B cell (primary cell): ENCODE measurements at regions not wholly inside any gene's neighbourhood (a gene's known extent, or its start where the extent isn't known, plus 50 kb on each side); places are given as distances from the start of the nearest gene placed in this dataset.

Source experiments
- ATAC-seq: fragments of 200-7000 bp; cut with Tn5 transposase; one replicate; pipeline ENCODE4 v1.10.0; 2021; ENCODE audit warnings: low read depth, mild to moderate bottlenecking, moderate number of reproducible peaks, moderate library complexity
- CTCF ChIA-PET: fragments of 350-600 bp; sonication (Branson Sonifier 250); formaldehyde crosslinking; loops from one replicate; lab custom pipeline; 2021; ENCODE audit warnings: antibody characterized with exemption, inconsistent platforms; lab: Charles Lee
- POLR2A ChIA-PET: fragments of 350-600 bp; sonication (Branson Sonifier 250); formaldehyde crosslinking; loops from one replicate; lab custom pipeline; 2021; ENCODE audit warnings: antibody characterized with exemption; lab: Charles Lee
- DNase-seq: peaks from one replicate; pipeline ENCODE4 v3.0.0; 2013
- H2AFZ ChIP-seq: 2 replicates; pipeline ENCODE4 v1.6.1; 2012; ENCODE audit warnings: mild to moderate bottlenecking, low read depth, low read length; ENCODE audit not compliant: insufficient read depth, poor library complexity, severe bottlenecking
- H3K27ac ChIP-seq, 2 donors: 1 replicate in 1 of 2; 2 replicates in 1 of 2; pipeline ENCODE4 v1.5.1; 2012 to 2013; ENCODE audit warnings: low read length in 2 of 2, mild to moderate bottlenecking in 2 of 2, moderate library complexity in 1 of 2
- H3K27me3 ChIP-seq, 4 experiments: fragments of 200-600 bp in 1 of 4; sonication (generic) in 1 of 4; replicated peaks in 1 of 4; 1 replicate in 2 of 4; 2 replicates in 2 of 4; pipeline versions ENCODE4 v1.6.1 to v1.7.0; 2013 to 2016; ENCODE audit warnings: low read length in 3 of 4, mild to moderate bottlenecking in 2 of 4, mixed read lengths in 1 of 4, moderate library complexity in 1 of 4; ENCODE audit not compliant: insufficient read depth in 4 of 4, control insufficient read depth in 3 of 4; ENCODE audit errors: control extremely low read depth in 1 of 4
- H3K36me3 ChIP-seq, 2 experiments: replicated peaks in 1 of 2; 1 replicate in 1 of 2; 2 replicates in 1 of 2; pipeline versions ENCODE4 v1.6.1 to v1.7.1; 2013; ENCODE audit warnings: low read length in 1 of 2; ENCODE audit not compliant: insufficient read depth in 2 of 2, control insufficient read depth in 1 of 2; ENCODE audit errors: control extremely low read depth in 1 of 2, extremely low read depth in 1 of 2
- H3K4me1 ChIP-seq, 2 donors: fragments of 200-600 bp in 1 of 2; sonication (generic) in 1 of 2; 1 replicate in 1 of 2; 2 replicates in 1 of 2; pipeline versions ENCODE4 v1.5.1 to v1.6.1; 2013 to 2017; ENCODE audit warnings: low read length in 2 of 2; ENCODE audit not compliant: control insufficient read depth in 2 of 2, insufficient read depth in 2 of 2
- H3K4me2 ChIP-seq: replicated peaks from 2 replicates; pipeline ENCODE3; 2012; ENCODE audit warnings: mild to moderate bottlenecking, low read depth, low read length; ENCODE audit not compliant: poor library complexity, severe bottlenecking
- H3K4me3 ChIP-seq, 5 experiments: fragments of 200-600 bp in 1 of 5; sonication (generic) in 1 of 5; 1 replicate in 3 of 5; 2 replicates in 2 of 5; pipeline versions ENCODE4 v1.5.1 to v1.7.0; 2011 to 2016; ENCODE audit warnings: low read length in 4 of 5, mild to moderate bottlenecking in 4 of 5, low read depth in 2 of 5, control low read depth in 1 of 5, moderate library complexity in 1 of 5; ENCODE audit not compliant: insufficient read depth in 1 of 5; ENCODE audit errors: control extremely low read depth in 1 of 5, extremely low read depth in 1 of 5
- H3K79me2 ChIP-seq: fragments of 200-600 bp; sonication (generic); one replicate; pipeline ENCODE4 v1.6.0; 2016; ENCODE audit warnings: low read length; ENCODE audit not compliant: control insufficient read depth, insufficient read depth
- H3K9ac ChIP-seq: fragments of 200-600 bp; sonication (generic); 2 replicates; pipeline ENCODE4 v1.6.1; 2017; ENCODE audit warnings: mild to moderate bottlenecking, low read length, moderate library complexity
- H3K9me3 ChIP-seq, 3 donors: one replicate each; pipeline versions ENCODE4 v1.6.1 to v1.7.1; 2013; ENCODE audit warnings: low read length in 2 of 3; ENCODE audit not compliant: control insufficient read depth in 2 of 3, insufficient read depth in 1 of 3; ENCODE audit errors: control extremely low read depth in 1 of 3
- H4K20me1 ChIP-seq: 2 replicates; pipeline ENCODE4 v1.6.0; 2012; ENCODE audit warnings: mild to moderate bottlenecking, low read length; ENCODE audit not compliant: insufficient read depth, control insufficient read depth, poor library complexity, severe bottlenecking
- H3K27ac Mint-ChIP-seq: one replicate; pipeline ENCODE4 v1.8.0; 2021; ENCODE audit warnings: mixed read lengths
- H3K27me3 Mint-ChIP-seq: one replicate; pipeline ENCODE4 v1.8.0; 2021; ENCODE audit warnings: mixed read lengths
- H3K4me1 Mint-ChIP-seq: one replicate; pipeline ENCODE4 v1.8.0; 2021; ENCODE audit warnings: mixed read lengths
- H3K4me3 Mint-ChIP-seq: one replicate; pipeline ENCODE4 v1.8.0; 2021; ENCODE audit warnings: mixed read lengths
- H3K9me3 Mint-ChIP-seq: one replicate; pipeline ENCODE4 v1.8.0; 2022; ENCODE audit warnings: mixed read lengths; ENCODE audit not compliant: insufficient read depth
- EZH2 ChIP-seq: IDR thresholded peaks from 2 replicates; pipeline ENCODE4 v1.6.1; 2012; ENCODE audit warnings: borderline replicate concordance, low read depth, mild to moderate bottlenecking, moderate library complexity, low read length; ENCODE audit not compliant: insufficient read depth, poor library complexity, severe bottlenecking
- WGBS: methylation state at CpG from one replicate; pipeline ENCODE4 v1.1.5; 2013; ENCODE audit warnings: missing lambda C conversion rate; ENCODE audit not compliant: insufficient coverage; 5-methylcytosine and 5-hydroxymethylcytosine counted together
- intact Hi-C: fragments of 100-400 bp; cut with micrococcal nuclease; formaldehyde crosslinking; loops from one replicate; pipeline ENCODE4 v1.10.0; 2022
- TF ChIP-seq, protein P1 (sequence below): fragments of 200-600 bp; IDR thresholded peaks from one replicate; pipeline ENCODE4 v1.8.0; 2022; ENCODE audit warnings: antibody characterized with exemption, mild to moderate bottlenecking

DNA sequence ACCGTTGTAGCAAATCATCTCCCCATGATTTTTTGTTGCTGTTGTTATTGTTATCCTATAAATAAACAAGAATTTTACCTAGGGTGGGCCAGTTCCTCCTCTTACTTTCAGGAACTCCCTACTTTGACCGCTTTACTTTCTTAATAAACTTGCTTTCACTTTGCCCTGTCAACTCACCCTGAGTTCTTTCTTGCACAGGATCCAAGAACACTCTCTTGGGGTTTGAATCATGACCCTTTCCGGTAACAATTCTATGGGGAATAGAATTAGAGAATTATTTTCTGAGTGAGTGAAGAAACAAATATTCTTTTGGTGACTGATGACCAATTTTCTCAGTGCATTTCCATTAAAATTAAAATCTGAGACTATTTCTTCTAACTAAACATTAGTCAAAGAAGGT lies 584.0 kb upstream of the TENM3 start:
- POLR2A ChIA-PET: no interaction called here

DNA sequence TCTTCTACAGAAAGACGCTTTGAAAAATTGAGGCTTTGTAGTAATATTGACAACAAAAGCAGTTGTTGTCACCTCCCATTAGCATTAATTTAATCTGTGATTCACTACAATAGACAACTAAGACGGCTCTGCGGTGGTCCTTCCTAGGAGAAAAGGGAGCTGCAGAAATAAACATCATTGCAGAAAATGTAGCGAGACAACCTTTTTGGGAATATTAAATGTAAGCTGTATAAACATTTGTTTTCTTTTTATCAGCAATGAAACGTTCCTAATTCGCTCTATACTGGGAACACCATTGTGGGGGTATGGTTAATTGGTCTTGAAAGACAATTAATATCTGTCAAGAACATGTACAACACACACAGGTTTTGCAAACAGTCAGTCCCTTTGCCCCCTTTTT lies 583.3 kb upstream of the TENM3 start:
- POLR2A ChIA-PET: no interaction called here
- no CpG with 5 or more reads among the region's 6 CpGs for WGBS
- peaks cover 2% of the 10 kb centered on the region for H3K9me3 Mint-ChIP-seq

More for the DNA sequence above, 584.0 kb upstream of the TENM3 start:
- no peak for DNase-seq
- Histone ChIP-seq H3K9me3 (no peaks in the 10 kb centered on the region), H3K4me2 (no peak overlapping the region), H3K27me3 (no peaks in the 10 kb centered on the region), H3K9ac (no peak overlapping the region), H3K4me1 (no peaks in the 10 kb centered on the region), H3K36me3 (no peaks in the 10 kb centered on the region), H3K79me2 (no peaks in the 10 kb centered on the region), H4K20me1 (no peaks in the 10 kb centered on the region), H2AFZ (no peak overlapping the region), H3K27ac (no peak overlapping the region), H3K4me3 (no peak overlapping the region)
- 20% methylated on average over 1 of the region's 3 CpGs for WGBS
- TF ChIP-seq EZH2: no peak
- TF ChIP-seq, protein P1, sequence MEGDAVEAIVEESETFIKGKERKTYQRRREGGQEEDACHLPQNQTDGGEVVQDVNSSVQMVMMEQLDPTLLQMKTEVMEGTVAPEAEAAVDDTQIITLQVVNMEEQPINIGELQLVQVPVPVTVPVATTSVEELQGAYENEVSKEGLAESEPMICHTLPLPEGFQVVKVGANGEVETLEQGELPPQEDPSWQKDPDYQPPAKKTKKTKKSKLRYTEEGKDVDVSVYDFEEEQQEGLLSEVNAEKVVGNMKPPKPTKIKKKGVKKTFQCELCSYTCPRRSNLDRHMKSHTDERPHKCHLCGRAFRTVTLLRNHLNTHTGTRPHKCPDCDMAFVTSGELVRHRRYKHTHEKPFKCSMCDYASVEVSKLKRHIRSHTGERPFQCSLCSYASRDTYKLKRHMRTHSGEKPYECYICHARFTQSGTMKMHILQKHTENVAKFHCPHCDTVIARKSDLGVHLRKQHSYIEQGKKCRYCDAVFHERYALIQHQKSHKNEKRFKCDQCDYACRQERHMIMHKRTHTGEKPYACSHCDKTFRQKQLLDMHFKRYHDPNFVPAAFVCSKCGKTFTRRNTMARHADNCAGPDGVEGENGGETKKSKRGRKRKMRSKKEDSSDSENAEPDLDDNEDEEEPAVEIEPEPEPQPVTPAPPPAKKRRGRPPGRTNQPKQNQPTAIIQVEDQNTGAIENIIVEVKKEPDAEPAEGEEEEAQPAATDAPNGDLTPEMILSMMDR: no peak
- CTCF ChIA-PET: no interaction called here
- Mint-ChIP-seq H3K4me3 (no peak overlapping the region), H3K27me3 (no peaks in the 10 kb centered on the region), H3K9me3 (peaks cover 2% of the 10 kb centered on the region), H3K27ac (no peak overlapping the region), H3K4me1 (no peaks in the 10 kb centered on the region)
- intact Hi-C loops: no loop called here
- ATAC-seq: no peak

More for the DNA sequence above, 583.3 kb upstream of the TENM3 start:
- intact Hi-C loops: no loop called here
- no peak overlapping the region for H3K27ac Mint-ChIP-seq
- Histone ChIP-seq H2AFZ (no peak overlapping the region), H3K27me3 (no peaks in the 10 kb centered on the region), H3K79me2 (no peaks in the 10 kb centered on the region), H3K4me3 (no peak overlapping the region), H3K9ac (no peak overlapping the region), H3K4me2 (no peak overlapping the region), H3K9me3 (peaks cover 0 to 4% (median 0%) of the 10 kb centered on the region in 3 donors), H3K36me3 (no peaks in the 10 kb centered on the region), H4K20me1 (no peaks in the 10 kb centered on the region), H3K4me1 (no peaks in the 10 kb centered on the region), H3K27ac (no peak overlapping the region)
- no peak overlapping the region for H3K4me3 Mint-ChIP-seq
- no peaks in the 10 kb centered on the region for H3K4me1 Mint-ChIP-seq
- ATAC-seq (no peak), DNase-seq (no peak)
- CTCF ChIA-PET: no interaction called here
- TF ChIP-seq, protein P1: no peak
- TF ChIP-seq EZH2: no peak
- no peaks in the 10 kb centered on the region for H3K27me3 Mint-ChIP-seq
